ENCODE measurements at regions not wholly inside any gene's neighbourhood (a gene's known extent, or its start where the extent isn't known, plus 50 kb on each side); places are given as distances from the start of the nearest gene placed in this dataset.

GRCh38 chr21:18959817-18960216, 556.2 kb upstream of the TMPRSS15 start:
- TF ChIP-seq CTCF (IDR thresholded peaks at IDR 0.05; ENCODE audit: insufficient read depth, low read depth, low read length) (no peak), EZH2 (IDR thresholded peaks at IDR 0.05; ENCODE audit: insufficient read depth, low read length) (no peak)

Measured in astrocyte (in vitro differentiated cells and primary cell).